GM20000 (cell line): ENCODE measurements at regions not wholly inside any gene's neighbourhood (a gene's known extent, or its start where the extent isn't known, plus 50 kb on each side); places are given as distances from the start of the nearest gene placed in this dataset.

Source experiments
- DNase-seq: peaks from one replicate; pipeline ENCODE4 v3.0.0; 2012; ENCODE audit warnings: low spot score
- CTCF ChIP-seq: IDR thresholded peaks from 2 replicates; pipeline ENCODE4 v1.5.1; 2012; ENCODE audit warnings: mild to moderate bottlenecking, control low read depth; ENCODE audit errors: extremely low read depth, missing control alignments

GRCh38 chr14:27013678-27014077, 415.8 kb upstream of the NOVA1 start:
- TF ChIP-seq CTCF = no peak

GRCh38 chr14:27015065-27015464, 417.2 kb upstream of the NOVA1 start:
- TF ChIP-seq CTCF = no peak
- DNase-seq = no peak

More at GRCh38 chr14:27013678-27014077, 415.8 kb upstream of the NOVA1 start:
- DNase-seq = no peak

- TF ChIP-seq CTCF = no peak
- no peak for DNase-seq
These were observed 427.8 kb upstream of the NOVA1 start for GRCh38 chr14:27025648-27026047.

GRCh38 chr14:27026097-27026496, 428.3 kb upstream of the NOVA1 start:
- TF ChIP-seq CTCF = no peak
- no peak for DNase-seq

- no peak for TF ChIP-seq CTCF
- DNase-seq = no peak
These were observed 442.7 kb upstream of the NOVA1 start for GRCh38 chr14:27040552-27040951.

- DNase-seq = no peak
- TF ChIP-seq CTCF = no peak
These were observed 451.9 kb upstream of the NOVA1 start for GRCh38 chr14:27049701-27050100.

- no peak for DNase-seq
These were observed 452.4 kb upstream of the NOVA1 start for GRCh38 chr14:27050208-27050607.

More at GRCh38 chr14:27050208-27050607, 452.4 kb upstream of the NOVA1 start:
- no peak for TF ChIP-seq CTCF
